K562 (cell line): ENCODE measurements at regions not wholly inside any gene's neighbourhood (a gene's known extent, or its start where the extent isn't known, plus 50 kb on each side); places are given as distances from the start of the nearest gene placed in this dataset.

Source experiments
- ATF1 ChIP-seq, 2 experiments: fragments of 450-650 bp in 1 of 2; IDR thresholded peaks; 2 replicates each; pipeline ENCODE4 v1.6.1; 2016; ENCODE audit warnings: missing compliant biosample characterization in 1 of 2, missing genetic modification characterization in 1 of 2
- BCL6 ChIP-seq: fragments of 250-450 bp; sonication (Bioruptor Pico); IDR thresholded peaks from 2 replicates; pipeline ENCODE4 v1.4.0; 2020
- CTCF ChIP-seq, 3 experiments: IDR thresholded peaks in 2 of 3; conservative IDR thresholded peaks in 1 of 3; 2 replicates each; pipeline ENCODE4 v1.5.1; 2011 to 2012; ENCODE audit warnings: low read length in 3 of 3, mild to moderate bottlenecking in 3 of 3, control low read depth in 2 of 3, improper control_type of control experiment in 1 of 3, inconsistent platforms in 1 of 3, low read depth in 1 of 3, mixed read lengths in 1 of 3, moderate library complexity in 1 of 3; ENCODE audit not compliant: insufficient read depth in 2 of 3
- MAFK ChIP-seq: IDR thresholded peaks from 2 replicates; pipeline ENCODE4 v1.6.1; 2011; ENCODE audit warnings: low read length, improper control_type of control experiment
- NR3C1 ChIP-seq: sonication (generic); formaldehyde crosslinking; IDR thresholded peaks from 2 replicates; pipeline ENCODE4 v1.8.1; 2022; ENCODE audit warnings: missing genetic modification reagents
- TF ChIP-seq, protein P1 (sequence below): sonication (generic); formaldehyde crosslinking; IDR thresholded peaks from 2 replicates; pipeline ENCODE4 v1.4.0; 2020; ENCODE audit warnings: mild to moderate bottlenecking, missing genetic modification reagents

GRCh38 chr9:1514776-1515363 is 464.7 kb downstream of the DMRT2 start:
- TF ChIP-seq CTCF (IDR thresholded peaks at IDR 0.05 in 2 of 3, conservative IDR thresholded peaks at IDR 0.05 in 1 of 3; ENCODE audit: insufficient read depth in 2 of 3, low read depth in 1 of 3, low read length in 3 of 3): no peak
- no peak for TF ChIP-seq ATF1 (CRISPR knock-in tag; IDR thresholded peaks at IDR 0.05)
- TF ChIP-seq ATF1 (tag; IDR thresholded peaks at IDR 0.05): no peak
- no peak for TF ChIP-seq MAFK
- TF ChIP-seq BCL6 (CRISPR knock-in tag): no peak
- no peak for TF ChIP-seq NR3C1 (CRISPR knock-in tag)
- TF ChIP-seq, protein P1, sequence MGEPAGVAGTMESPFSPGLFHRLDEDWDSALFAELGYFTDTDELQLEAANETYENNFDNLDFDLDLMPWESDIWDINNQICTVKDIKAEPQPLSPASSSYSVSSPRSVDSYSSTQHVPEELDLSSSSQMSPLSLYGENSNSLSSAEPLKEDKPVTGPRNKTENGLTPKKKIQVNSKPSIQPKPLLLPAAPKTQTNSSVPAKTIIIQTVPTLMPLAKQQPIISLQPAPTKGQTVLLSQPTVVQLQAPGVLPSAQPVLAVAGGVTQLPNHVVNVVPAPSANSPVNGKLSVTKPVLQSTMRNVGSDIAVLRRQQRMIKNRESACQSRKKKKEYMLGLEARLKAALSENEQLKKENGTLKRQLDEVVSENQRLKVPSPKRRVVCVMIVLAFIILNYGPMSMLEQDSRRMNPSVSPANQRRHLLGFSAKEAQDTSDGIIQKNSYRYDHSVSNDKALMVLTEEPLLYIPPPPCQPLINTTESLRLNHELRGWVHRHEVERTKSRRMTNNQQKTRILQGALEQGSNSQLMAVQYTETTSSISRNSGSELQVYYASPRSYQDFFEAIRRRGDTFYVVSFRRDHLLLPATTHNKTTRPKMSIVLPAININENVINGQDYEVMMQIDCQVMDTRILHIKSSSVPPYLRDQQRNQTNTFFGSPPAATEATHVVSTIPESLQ (CRISPR knock-in tag): no peak
